GM19043 (cell line): ENCODE measurements at regions not wholly inside any gene's neighbourhood (a gene's known extent, or its start where the extent isn't known, plus 50 kb on each side); places are given as distances from the start of the nearest gene placed in this dataset.

Source experiments
- ATAC-seq: cut with Tn5 transposase; IDR thresholded peaks from one replicate; pipeline ENCODE4 v1.9.1; 2021; ENCODE audit warnings: low read depth; ENCODE audit not compliant: unreplicated experiment

DNA sequence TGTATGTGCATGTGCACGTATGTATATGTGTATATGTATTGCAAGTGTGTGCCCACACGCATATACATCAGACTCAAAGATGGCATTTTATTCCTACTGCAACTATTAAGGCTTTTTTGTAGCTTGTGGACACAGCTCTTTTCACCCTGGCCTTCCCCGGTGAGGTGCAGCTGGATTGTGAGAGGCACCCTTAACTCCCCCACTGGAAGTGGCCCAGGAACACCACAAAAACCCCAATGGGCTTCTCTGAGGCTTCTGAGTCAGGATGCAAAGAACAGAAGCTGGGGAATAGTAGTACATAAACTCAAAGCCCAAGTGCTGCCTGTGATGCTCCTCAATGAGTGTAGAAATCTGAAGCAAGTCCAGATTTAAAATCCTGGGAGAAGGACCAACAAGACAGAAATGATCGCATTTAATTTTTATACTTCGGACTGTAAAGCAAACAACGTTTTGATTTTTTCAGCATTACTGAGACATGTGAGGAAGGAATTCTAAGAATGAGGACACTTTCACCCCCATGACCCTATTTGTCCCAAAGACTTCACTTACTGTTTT lies 369.2 kb upstream of the MGMT start:
- ATAC-seq = no peak

DNA sequence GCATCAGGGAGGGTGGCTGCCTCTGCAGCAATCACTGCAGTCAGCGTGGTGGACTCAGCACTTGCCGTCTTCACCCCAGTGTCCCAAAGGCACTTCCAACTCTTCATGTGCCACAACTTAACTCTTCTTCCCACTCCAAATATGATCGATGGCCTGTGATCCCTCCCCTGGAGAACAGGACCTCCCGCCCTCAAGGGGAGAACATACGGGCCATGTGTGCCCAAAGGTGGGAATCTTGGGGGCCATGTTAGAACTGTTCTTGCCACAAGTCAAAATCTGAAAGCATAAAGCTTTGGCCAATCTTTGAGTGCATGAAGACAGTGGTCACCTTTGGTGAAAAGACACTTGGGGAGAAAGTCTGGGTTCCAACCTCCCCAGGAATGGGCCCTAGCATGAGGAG lies 368.5 kb upstream of the MGMT start:
- no peak for ATAC-seq

DNA sequence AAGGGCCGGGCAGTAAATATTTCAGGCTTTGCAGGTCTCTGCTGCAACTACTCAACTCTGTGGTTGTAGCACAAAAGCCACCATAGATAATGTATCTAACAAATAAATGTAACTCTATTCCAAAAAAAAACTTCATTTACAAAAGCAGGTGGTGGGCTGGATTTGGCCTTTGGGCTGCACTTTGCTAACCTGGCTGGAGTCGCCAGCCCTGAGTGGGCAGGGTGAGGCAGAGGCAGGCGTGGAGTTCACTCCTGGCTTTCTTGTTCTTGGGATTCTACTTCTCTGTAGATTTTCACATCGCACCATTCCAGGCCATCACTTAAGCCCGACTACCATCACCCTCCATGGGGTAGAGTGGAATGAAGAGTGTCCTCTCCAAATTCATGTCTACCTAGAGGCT lies 367.6 kb upstream of the MGMT start:
- ATAC-seq = no peak

DNA sequence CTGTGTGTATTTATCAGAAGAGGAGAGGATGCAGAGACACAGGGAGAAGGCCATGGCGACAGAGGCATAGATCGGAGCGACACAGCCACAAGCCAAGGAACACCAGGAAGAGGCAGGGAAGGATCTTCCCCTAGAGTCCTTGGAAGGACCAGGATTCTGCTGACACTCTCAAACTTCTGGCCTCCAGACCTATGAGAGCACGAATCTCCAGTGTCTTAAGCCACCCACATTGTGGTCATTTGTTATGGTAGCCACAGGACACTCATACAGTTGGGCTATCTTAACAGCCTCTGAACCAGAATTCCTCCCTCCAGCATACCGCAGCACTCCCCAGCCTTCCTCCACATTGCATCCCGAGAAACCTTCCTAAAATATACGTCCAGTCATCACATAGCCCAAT lies 367.0 kb upstream of the MGMT start:
- ATAC-seq = no peak

DNA sequence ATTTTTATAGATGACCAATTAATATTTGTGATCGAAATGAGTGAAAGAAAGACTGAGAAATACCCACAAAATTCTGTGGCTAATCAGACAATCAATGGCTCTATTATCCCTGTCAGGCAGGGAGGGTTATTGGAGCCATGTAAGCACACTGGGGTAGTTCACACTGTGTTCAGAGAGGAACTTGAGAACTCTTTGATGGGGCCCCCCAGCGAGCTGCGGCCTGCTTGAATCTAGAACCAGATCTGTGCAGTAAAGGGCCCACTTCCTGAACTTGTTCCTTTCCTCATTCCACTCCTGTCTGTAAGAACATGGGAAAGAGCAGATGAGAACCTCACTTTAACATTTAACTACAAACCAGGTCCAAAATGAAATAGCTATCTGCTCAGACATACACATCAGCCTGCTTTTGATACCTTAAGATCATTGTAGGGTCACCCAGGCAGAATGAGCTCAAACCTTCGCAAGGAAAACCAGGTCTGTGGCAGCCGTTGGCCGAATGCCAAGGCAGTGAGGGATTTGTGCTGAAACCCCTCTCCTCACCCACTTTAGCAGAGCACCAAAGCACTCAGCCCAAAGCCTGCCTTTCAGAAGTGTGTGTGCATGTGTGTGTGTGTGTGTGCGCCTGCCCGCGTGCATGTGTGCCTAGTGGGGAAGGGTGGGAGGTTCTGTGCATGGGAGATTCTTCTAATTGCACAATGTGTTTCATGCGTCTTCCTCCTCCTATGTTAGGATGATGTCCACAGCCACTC lies 365.6 kb upstream of the MGMT start:
- ATAC-seq = no peak

DNA sequence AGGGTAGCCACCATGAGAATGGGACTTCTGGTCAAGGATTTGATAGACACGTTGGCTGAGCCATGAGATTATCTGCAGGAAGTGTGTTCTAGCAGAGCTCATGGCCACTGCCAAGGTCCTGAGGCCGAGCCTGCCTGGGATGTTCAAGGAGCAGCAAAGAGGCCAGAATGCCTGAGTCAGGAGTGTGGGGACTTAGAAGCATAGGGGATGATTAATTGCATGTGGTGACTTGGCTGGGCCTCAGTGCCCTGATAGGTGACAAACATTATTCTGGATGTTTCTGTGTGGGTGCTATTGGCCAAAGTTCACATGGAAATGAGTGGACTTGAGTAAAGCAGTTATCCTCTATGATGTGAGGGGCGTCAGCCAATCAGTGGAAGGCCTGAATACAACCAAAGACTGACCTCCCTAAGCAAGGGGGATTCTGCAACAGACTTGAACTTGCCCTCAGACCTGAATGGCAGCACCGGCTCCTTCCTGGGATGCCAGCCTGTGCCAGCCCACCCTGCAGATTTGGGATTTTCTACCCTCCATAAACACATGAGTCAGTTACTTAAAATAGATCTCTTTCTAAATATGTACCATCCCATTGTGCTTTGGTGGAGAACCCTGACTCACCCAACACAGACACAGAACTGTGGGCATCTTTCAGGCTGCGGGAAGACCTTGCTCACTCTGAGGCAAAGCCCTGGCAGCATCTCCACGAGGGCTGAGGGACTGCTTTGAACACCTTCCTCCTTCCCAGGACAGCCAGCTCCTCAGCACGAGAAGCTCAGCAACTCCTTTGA lies 363.9 kb upstream of the MGMT start:
- ATAC-seq = no peak

DNA sequence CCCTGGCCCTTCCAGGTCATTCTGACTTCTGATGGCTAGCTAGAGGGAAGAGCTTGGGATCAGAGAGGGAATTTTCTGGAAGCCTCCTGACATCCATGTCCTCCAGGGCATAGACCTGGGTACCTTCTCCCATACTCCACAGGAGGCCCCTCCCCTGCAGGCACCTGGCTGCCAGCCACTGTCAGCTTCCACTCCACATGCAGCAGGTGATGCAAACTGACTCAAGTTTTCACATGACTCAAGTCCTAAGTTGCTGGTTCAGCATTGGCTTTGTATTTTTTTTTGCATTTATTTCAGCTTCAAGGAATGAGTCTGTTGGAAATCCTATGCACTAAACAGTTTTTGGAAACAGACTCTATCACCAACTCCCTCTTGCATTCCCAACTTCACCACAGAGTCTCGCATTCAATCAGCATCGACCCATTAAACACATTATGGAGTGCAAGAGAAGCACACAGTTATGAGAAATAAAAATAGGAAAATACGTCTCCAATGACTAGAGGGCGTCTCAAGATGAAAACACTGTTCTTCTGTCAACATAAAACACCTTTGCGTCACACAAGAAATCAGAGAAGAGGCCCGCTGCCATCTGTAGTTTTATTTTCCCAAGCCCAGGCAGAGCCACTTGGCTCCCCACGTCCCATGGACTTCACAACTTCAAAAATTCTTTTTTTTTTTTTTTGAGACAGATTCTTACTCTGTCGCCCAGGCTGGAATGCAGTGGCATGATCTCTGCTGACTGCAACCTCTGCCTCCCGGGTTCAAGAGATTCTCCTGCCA lies 362.6 kb upstream of the MGMT start:
- ATAC-seq = no peak

DNA sequence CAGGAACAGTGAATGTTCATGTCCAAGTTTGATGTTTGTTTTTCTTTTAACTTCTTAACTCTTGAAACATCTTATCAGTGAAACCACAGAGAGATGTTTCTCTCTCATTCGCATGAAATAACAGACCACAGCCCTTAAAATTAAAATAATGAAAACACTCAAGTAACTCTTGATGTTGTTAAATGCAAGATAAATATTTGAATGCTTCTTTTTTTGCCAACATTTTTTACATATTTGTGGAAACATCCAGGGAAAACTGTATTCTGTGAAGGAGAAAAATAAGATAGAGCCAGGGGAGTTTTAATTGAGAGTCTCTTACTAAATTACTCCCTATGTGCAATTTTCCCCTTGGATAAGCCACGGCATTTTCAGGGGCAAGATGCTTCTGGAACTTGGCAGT lies 361.8 kb upstream of the MGMT start:
- ATAC-seq = no peak

DNA sequence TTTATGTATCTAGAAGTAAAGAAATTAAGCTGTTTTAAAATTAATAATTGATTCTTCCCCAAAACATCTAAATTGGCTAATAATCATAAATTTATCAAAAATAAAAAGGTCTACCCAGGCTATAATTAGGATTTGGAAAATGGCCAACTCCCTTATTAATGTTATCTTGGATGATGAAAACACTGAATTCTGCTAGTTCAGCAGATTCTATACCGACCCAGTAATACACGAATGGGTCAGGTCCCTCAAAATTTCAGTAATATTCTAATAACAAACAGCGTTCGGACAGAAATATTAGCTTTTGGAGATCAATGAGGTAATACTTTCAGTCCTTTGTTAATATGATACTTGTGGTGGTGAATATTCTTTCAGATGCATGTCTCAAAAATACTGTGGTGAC lies 360.7 kb upstream of the MGMT start:
- no peak for ATAC-seq

DNA sequence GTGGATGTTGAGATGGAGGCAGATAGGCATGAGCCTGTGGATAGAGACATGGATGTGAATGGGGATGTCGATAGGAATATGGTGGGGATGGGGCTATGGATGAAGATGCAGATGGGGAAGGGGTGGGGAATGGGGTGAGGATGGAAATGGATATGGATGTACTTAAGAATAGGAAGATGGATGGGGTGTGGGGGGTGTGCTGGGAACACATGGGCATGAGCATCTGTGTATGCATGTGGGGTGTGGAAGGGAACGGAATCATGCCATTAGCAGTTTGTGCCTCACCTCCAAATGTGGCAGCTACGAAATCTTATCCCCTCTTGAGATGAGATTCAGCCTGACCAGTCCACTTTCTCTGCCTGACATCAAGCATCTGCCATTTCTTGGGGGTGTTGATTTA lies 359.5 kb upstream of the MGMT start:
- no peak for ATAC-seq

DNA sequence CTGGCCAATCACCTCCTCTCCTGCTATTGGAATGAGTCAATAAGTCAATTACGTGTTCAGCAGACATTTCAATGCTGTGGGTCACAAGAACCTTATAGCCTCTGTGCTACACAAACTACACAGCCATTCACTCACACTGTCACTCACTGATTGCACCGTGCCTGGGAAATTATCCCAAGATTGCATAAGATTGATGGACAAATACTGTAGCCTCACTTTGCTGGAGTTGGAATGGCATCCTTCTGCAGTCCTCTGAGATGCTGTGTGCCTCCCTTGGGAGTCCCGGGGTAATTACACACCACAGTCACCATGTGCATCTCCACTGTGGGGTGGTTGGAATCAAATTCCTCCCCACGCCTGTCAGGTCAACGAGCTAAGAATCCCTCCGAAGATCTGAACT lies 358.7 kb upstream of the MGMT start:
- ATAC-seq = no peak

DNA sequence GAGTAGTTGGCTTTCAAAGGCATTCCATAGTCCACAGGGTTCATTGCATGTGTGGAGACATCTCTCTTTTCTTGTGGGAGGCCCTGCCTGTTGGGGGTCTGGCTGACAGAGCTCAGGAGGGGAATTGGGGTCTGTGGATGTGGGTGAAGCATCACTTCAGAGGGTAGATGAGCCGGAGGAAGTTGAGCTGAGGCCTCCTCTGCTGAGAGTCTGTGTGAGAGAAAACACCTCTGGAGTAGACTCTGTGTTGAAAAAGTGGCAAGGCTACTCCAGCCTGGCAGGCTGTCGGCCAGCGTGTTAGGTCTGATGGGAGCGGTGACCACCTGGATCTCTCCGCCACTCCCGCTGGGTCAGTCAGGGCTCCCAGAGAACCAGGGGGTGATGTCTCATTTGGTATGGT lies 358.0 kb upstream of the MGMT start:
- ATAC-seq = no peak

DNA sequence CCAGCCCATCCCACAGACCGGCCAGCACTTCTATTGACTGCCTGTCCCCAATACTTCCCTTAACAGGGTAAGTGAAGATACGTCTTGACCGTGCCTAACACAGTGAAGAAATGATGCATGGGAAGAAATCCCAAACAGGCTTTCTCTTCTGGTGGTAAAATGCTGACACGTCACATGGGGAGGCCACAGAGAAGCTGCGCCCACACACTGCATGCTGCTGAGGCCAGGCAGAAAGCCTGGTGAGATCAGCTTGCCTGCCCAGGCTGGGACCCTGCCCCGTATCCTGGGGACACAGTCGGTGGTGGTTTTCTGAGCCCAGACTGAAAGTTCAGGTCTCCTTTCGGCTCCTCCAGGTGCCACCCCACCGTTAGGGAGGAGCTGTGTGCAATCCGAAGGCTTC lies 356.3 kb upstream of the MGMT start:
- no peak for ATAC-seq

DNA sequence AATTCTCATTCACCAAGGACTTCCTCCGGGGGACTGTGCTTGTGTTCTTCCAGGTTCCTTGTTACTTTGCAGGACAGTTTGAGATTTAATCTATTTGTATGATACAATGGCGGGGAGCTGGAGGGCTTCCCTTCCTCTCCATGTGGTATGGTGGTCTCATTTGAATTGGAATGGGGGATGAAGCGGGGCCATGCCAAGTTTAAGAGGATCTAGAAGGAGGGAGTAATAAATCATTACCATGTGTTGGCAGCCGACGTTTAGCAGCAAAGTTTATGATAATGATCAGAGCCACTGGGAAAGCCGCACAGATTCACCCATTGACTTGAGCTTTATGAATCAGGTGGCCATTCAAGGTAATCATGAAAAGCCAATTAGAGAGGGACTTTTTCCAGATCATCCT lies 355.1 kb upstream of the MGMT start:
- ATAC-seq = no peak

DNA sequence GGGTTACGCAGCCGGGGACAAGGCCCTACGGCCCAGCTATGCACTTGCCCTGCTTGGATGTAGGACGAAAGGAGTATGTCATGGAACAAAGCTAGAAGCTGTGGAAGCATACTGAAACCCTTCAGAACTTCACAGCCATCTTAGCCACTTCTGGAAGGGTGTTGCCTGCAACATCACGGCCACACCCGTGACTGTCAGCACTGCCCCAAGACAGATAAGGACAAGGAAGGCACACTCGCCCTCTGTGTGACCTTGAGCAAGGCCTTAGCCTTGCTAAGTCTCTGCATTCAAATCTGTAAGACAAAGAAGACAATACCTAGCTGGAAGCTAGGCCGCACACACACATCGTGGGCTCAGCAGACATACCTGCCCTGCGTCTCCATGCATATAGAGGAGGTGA lies 352.5 kb upstream of the MGMT start:
- ATAC-seq = no peak

DNA sequence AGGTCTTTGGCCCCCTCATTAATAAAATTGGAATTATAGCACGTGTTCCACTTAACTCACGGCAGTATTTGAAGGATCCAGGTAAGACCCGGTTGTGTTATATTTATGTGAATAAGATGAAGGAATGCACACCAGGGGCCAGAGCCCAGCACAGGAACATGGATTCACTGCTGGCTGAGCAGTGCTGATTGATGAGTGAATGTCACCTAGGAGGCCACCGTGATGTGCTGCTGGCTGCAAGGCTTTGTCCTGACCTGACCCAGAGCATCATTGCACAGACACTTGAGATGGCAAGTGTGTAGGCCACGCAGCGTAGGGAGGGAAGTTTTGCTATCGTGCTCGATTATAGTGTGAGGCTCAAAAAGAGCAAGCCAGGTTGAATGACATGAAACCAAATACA lies 350.7 kb upstream of the MGMT start:
- ATAC-seq = no peak

DNA sequence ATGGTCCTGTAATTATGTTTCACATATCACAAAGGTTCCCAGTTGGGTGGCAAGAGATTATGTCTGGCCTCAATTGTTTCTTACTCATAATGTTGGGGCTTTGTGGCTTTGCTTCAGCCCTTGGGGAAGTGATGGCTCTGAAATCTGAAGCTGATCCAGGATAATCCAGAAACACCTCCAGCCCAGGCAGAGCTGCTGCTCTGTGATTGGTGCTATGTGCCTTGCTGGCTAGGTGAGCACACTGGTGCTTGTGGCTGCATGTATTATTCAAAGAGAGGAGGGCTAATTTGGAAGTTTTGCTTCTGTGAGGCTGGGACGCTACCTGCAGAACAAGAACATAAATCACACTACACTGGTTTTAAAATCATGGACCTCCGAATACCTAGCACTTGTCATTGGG lies 346.6 kb upstream of the MGMT start:
- ATAC-seq = no peak

DNA sequence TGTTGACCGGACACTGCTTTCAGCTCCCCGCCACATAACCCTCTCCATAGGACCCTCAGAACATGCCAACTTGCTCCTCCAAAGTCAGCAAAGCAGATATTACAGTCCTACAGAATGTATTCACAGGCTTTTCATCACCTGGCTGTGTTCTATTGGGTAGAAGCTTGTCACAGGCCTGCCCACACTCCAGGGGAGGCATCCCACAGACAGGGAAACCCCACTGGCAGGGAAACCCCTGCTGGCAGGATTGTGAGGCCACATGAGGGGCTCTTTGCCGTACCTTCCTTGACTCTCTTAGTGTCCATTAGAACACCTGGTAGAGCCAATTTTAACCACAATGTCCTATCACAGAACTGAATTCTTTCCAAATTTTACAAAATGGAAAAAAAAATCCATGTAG lies 344.2 kb upstream of the MGMT start:
- ATAC-seq = no peak

DNA sequence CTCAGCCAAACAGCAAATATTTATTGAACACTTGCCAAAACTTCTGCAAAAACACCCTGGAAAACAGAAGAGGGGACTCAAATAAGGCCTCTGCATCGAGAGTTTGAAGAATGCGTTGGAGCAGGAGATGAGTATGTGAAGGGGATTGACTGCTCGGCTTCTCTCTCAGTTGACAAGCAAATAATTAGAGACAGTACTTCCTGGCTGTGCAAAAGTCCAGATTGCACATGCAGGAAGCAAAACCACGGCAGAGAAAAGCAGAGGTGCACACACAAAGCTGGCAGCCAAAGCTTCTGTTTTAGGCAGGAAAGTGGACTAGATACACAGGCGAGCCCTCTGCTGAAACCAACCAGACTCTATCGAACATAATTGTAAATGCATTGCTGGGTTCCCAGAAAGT lies 343.6 kb upstream of the MGMT start:
- ATAC-seq = no peak

DNA sequence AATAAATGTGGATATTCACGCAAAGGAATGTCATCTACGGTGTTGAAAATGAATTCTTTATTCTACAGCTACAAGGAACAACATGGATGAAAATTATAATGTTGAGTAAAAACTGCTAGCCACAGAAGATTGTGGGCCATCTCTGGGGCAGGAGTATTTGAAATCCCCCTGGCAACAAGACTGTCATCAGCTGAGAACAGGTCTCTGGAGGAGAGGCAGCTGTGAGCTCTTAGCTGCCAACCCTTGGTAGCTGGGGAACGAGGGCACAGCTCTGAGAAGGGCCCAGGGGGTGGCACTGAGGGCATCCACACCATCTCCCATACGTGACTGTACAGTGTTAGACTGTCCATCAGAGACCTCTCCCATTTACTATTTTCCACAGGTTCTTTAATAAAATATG lies 340.1 kb upstream of the MGMT start:
- ATAC-seq = no peak

DNA sequence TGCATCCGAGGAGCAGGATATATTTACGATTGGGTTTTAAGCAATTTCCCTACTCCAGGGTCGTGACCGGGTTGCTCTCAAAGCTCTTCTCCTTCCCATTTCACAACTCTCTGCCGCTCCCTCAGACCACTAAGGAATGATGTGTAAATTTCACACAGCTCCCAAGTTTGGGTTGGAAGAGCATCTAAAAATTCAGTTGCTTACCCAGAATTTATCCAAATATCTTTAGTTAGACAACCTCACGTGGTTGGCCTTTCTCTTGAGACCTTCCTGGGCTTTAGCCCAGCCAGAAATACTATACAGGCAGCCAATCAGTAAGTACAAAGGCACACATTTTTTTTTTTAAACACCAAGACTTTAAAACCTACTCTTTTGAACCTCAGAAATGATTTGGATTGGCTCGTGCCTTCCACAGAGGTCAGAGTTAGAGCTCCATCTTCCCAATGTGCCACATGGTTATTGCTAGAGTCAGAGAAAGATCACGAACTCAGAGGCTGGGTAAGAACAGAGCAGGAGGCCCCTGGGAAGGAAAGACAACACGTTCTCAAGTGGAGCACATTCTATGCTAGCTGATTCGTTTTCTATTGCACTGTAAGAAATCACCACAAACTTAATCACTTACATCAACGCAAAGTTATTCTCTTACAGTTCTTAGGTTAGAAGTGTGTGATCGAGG lies 335.4 kb upstream of the MGMT start:
- no peak for ATAC-seq
